ENCODE measurements at regions not wholly inside any gene's neighbourhood (a gene's known extent, or its start where the extent isn't known, plus 50 kb on each side); places are given as distances from the start of the nearest gene placed in this dataset.

GRCh38 chr18:78125206-78125896, 854.3 kb upstream of the SALL3 start:
- ChIA-PET CTCF (no interaction called here), POLR2A (no interaction called here)
- no peaks in the 10 kb centered on the region for H3K27me3 ChIP-seq (ENCODE audit: control insufficient read depth, insufficient read depth, low read length)
- TF ChIP-seq CTCF (IDR thresholded peaks at IDR 0.05; ENCODE audit: insufficient read depth, low read depth, low read length): no peak
- DNase-seq (ENCODE audit: low read depth): no peak
- no peaks in the 10 kb centered on the region for H3K36me3 ChIP-seq (ENCODE audit: control insufficient read depth, insufficient read depth, low read length)
- H3K4me3 ChIP-seq (ENCODE audit: low read depth, low read length): no peak overlapping the region

GRCh38 chr18:78126106-78126505, 853.5 kb upstream of the SALL3 start:
- Histone ChIP-seq H3K27me3 (ENCODE audit: control insufficient read depth, insufficient read depth, low read length) (no peaks in the 10 kb centered on the region), H3K36me3 (ENCODE audit: control insufficient read depth, insufficient read depth, low read length) (no peaks in the 10 kb centered on the region), H3K4me3 (ENCODE audit: low read depth, low read length) (no peak overlapping the region)
- DNase-seq (ENCODE audit: low read depth): no peak
- POLR2A ChIA-PET: no interaction called here
- CTCF ChIA-PET: no interaction called here
- TF ChIP-seq CTCF (IDR thresholded peaks at IDR 0.05; ENCODE audit: insufficient read depth, low read depth, low read length): no peak

- Histone ChIP-seq H3K27me3 (ENCODE audit: control insufficient read depth, insufficient read depth, low read length) (no peaks in the 10 kb centered on the region), H3K4me3 (ENCODE audit: low read depth, low read length) (no peak overlapping the region), H3K36me3 (ENCODE audit: control insufficient read depth, insufficient read depth, low read length) (no peaks in the 10 kb centered on the region)
- ChIA-PET POLR2A (no interaction called here), CTCF (no interaction called here)
- no peak for TF ChIP-seq CTCF (IDR thresholded peaks at IDR 0.05; ENCODE audit: insufficient read depth, low read depth, low read length)
- DNase-seq (ENCODE audit: low read depth): no peak
Measured at GRCh38 chr18:78126536-78126935, 853.1 kb upstream of the SALL3 start.

- CTCF ChIA-PET: no interaction called here
- POLR2A ChIA-PET: no interaction called here
Measured at GRCh38 chr18:78127041-78127440, 852.6 kb upstream of the SALL3 start.

GRCh38 chr18:78128004-78128403, 851.6 kb upstream of the SALL3 start:
- ChIA-PET CTCF (no interaction called here), POLR2A (no interaction called here)
- no peaks in the 10 kb centered on the region for H3K27me3 ChIP-seq (ENCODE audit: control insufficient read depth, insufficient read depth, low read length)
- no peak for DNase-seq (ENCODE audit: low read depth)
- H3K36me3 ChIP-seq (ENCODE audit: control insufficient read depth, insufficient read depth, low read length): no peaks in the 10 kb centered on the region
- TF ChIP-seq CTCF (IDR thresholded peaks at IDR 0.05; ENCODE audit: insufficient read depth, low read depth, low read length): no peak
- no peak overlapping the region for H3K4me3 ChIP-seq (ENCODE audit: low read depth, low read length)

More at GRCh38 chr18:78127041-78127440, 852.6 kb upstream of the SALL3 start:
- Histone ChIP-seq H3K36me3 (ENCODE audit: control insufficient read depth, insufficient read depth, low read length) (no peaks in the 10 kb centered on the region), H3K4me3 (ENCODE audit: low read depth, low read length) (no peak overlapping the region), H3K27me3 (ENCODE audit: control insufficient read depth, insufficient read depth, low read length) (no peaks in the 10 kb centered on the region)
- no peak for DNase-seq (ENCODE audit: low read depth)
- no peak for TF ChIP-seq CTCF (IDR thresholded peaks at IDR 0.05; ENCODE audit: insufficient read depth, low read depth, low read length)
